Stimulated activated CD4-positive, alpha-beta T cell treated with anti-CD3 and anti-CD28 coated beads, Interleukin-1b, Interleukin-23, amount 100 ng/mL, for 48 hours (primary cell): ENCODE measurements at regions not wholly inside any gene's neighbourhood (a gene's known extent, or its start where the extent isn't known, plus 50 kb on each side); places are given as distances from the start of the nearest gene placed in this dataset.

ENCODE experiments used
- DNase-seq: peaks from one replicate; pipeline ENCODE4 v3.0.0-alpha.2; 2020

- DNase-seq = no peak
Observed at GRCh38 chr1:22246755-22247480, 104.0 kb upstream of the WNT4 start.

GRCh38 chr1:22247527-22248245 is 104.8 kb upstream of the WNT4 start:
- DNase-seq = no peak

- no peak for DNase-seq
Observed at GRCh38 chr1:22248746-22249145, 105.8 kb upstream of the WNT4 start.

GRCh38 chr1:22249928-22250680 is 107.2 kb upstream of the WNT4 start:
- DNase-seq = no peak

GRCh38 chr1:22250724-22251123 is 107.8 kb upstream of the WNT4 start:
- DNase-seq = no peak

GRCh38 chr1:22252251-22252650 is 109.4 kb upstream of the WNT4 start:
- DNase-seq = no peak

- DNase-seq = no peak
Observed at GRCh38 chr1:22253012-22253790, 110.3 kb upstream of the WNT4 start.

- DNase-seq = no peak
Observed at GRCh38 chr1:22254756-22255155, 111.9 kb upstream of the WNT4 start.

GRCh38 chr1:22255341-22256212 is 112.7 kb upstream of the WNT4 start:
- no peak for DNase-seq

- DNase-seq = no peak
Observed at GRCh38 chr1:22256213-22256512, 113.3 kb upstream of the WNT4 start.

GRCh38 chr1:22257290-22258275 is 114.7 kb upstream of the WNT4 start:
- no peak for DNase-seq

GRCh38 chr1:22258698-22259097 is 115.8 kb upstream of the WNT4 start:
- DNase-seq = no peak

GRCh38 chr1:22259551-22260282 is 116.8 kb upstream of the WNT4 start:
- no peak for DNase-seq

GRCh38 chr1:22260860-22261432 is 118.0 kb upstream of the WNT4 start:
- no peak for DNase-seq

- no peak for DNase-seq
Observed at GRCh38 chr1:22261580-22261979, 118.7 kb upstream of the WNT4 start.

GRCh38 chr1:22262583-22262982 is 119.7 kb upstream of the WNT4 start:
- no peak for DNase-seq

GRCh38 chr1:22263359-22263758 is 120.5 kb upstream of the WNT4 start:
- DNase-seq = no peak

- no peak for DNase-seq
Observed at GRCh38 chr1:22264464-22265341, 121.8 kb upstream of the WNT4 start.

- no peak for DNase-seq
Observed at GRCh38 chr1:22266141-22266540, 123.2 kb upstream of the WNT4 start.
